ENCODE measurements at regions not wholly inside any gene's neighbourhood (a gene's known extent, or its start where the extent isn't known, plus 50 kb on each side); places are given as distances from the start of the nearest gene placed in this dataset.
A peak's percentile ranks its signal among the peaks of the same experiment; 100 is the strongest.

- DNase-seq (ENCODE audit: low read depth in 4 of 4, low spot score in 2 of 4) = no peak
Observed at GRCh38 chr12:75844049-75844770, 187.4 kb downstream of the PHLDA1 start.

GRCh38 chr12:75842090-75842489 is 189.5 kb downstream of the PHLDA1 start:
- DNase-seq (ENCODE audit: low read depth in 4 of 4, low spot score in 2 of 4) = no peak

- no peak for DNase-seq (ENCODE audit: low read depth in 4 of 4, low spot score in 2 of 4)
Observed at GRCh38 chr12:75840994-75841355, 190.6 kb downstream of the PHLDA1 start.

- DNase-seq (ENCODE audit: low read depth in 4 of 4, low spot score in 2 of 4) = no peak
Observed at GRCh38 chr12:75838309-75838708, 193.3 kb downstream of the PHLDA1 start.

- no peak for DNase-seq (ENCODE audit: low read depth in 4 of 4, low spot score in 2 of 4)
Observed at GRCh38 chr12:75837700-75838099, 193.9 kb downstream of the PHLDA1 start.

- no peak for DNase-seq (ENCODE audit: low read depth in 4 of 4, low spot score in 2 of 4)
Observed at GRCh38 chr12:75836533-75836932, 195.0 kb downstream of the PHLDA1 start.

- DNase-seq (ENCODE audit: low read depth in 4 of 4, low spot score in 2 of 4) = no peak
Observed at GRCh38 chr12:75834591-75834990, 197.0 kb downstream of the PHLDA1 start.

- DNase-seq (ENCODE audit: low read depth in 4 of 4, low spot score in 2 of 4) = no peak
Observed at GRCh38 chr12:75833268-75833667, 198.3 kb downstream of the PHLDA1 start.

GRCh38 chr12:75831402-75831801 is 200.2 kb downstream of the PHLDA1 start:
- DNase-seq (ENCODE audit: low read depth in 4 of 4, low spot score in 2 of 4) = no peak

GRCh38 chr12:75827061-75827460 is 204.5 kb downstream of the PHLDA1 start:
- no peak for DNase-seq (ENCODE audit: low read depth in 4 of 4, low spot score in 2 of 4)

GRCh38 chr12:75825686-75826085 is 205.9 kb downstream of the PHLDA1 start:
- DNase-seq (ENCODE audit: low read depth in 4 of 4, low spot score in 2 of 4) = no peak

GRCh38 chr12:75823475-75823874 is 208.1 kb downstream of the PHLDA1 start:
- DNase-seq (ENCODE audit: low read depth in 4 of 4, low spot score in 2 of 4) = no peak

- no peak for DNase-seq (ENCODE audit: low read depth in 4 of 4, low spot score in 2 of 4)
Observed at GRCh38 chr12:75822416-75822815, 209.2 kb downstream of the PHLDA1 start.

- no peak for DNase-seq (ENCODE audit: low read depth in 4 of 4, low spot score in 2 of 4)
Observed at GRCh38 chr12:75820848-75821578, 210.6 kb downstream of the PHLDA1 start.

- no peak for DNase-seq (ENCODE audit: low read depth in 4 of 4, low spot score in 2 of 4)
Observed at GRCh38 chr12:75820071-75820470, 211.5 kb downstream of the PHLDA1 start.

- no peak for DNase-seq (ENCODE audit: low read depth in 4 of 4, low spot score in 2 of 4)
Observed at GRCh38 chr12:75819512-75819911, 212.1 kb downstream of the PHLDA1 start.

GRCh38 chr12:75818863-75819262 is 212.7 kb downstream of the PHLDA1 start:
- no peak for DNase-seq (ENCODE audit: low read depth in 4 of 4, low spot score in 2 of 4)

- DNase-seq (ENCODE audit: low read depth in 4 of 4, low spot score in 2 of 4) = no peak
Observed at GRCh38 chr12:75816897-75817296, 214.7 kb downstream of the PHLDA1 start.

- DNase-seq (ENCODE audit: low read depth in 4 of 4, low spot score in 2 of 4) = no peak
Observed at GRCh38 chr12:75815756-75816155, 215.8 kb downstream of the PHLDA1 start.

- peak in 3 of 4 donors; percentile 55 to 70 (median 66) for DNase-seq (ENCODE audit: low read depth in 4 of 4, low spot score in 2 of 4)
Observed at GRCh38 chr12:75814851-75815754, 216.5 kb downstream of the PHLDA1 start.

- no peak for DNase-seq (ENCODE audit: low read depth in 4 of 4, low spot score in 2 of 4)
Observed at GRCh38 chr12:75813072-75813471, 218.5 kb downstream of the PHLDA1 start.

All from left renal cortex interstitium (tissue), 4 donors.